ENCODE measurements at regions not wholly inside any gene's neighbourhood (a gene's known extent, or its start where the extent isn't known, plus 50 kb on each side); places are given as distances from the start of the nearest gene placed in this dataset.

DNA sequence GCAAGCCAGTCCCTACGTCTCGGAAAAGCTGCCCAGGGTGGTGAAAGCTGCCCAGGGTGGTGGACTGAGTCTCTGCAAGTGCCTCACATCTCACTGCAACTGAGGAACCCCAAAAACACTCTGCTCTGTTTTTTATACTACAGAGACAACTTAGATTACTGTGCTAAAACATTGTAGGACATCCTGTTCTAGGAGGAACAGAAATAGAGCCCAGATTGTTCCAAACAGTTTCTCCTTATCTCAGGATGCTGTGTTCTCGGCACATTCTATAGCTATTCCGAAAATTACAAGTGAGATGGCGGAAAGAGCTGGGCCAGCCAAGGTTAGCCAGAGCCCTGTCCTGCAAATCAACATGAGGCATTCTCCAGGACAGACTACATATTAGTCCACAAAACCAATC, 138.7 kb downstream of the LRIG3 start:
- TF ChIP-seq, protein P1, sequence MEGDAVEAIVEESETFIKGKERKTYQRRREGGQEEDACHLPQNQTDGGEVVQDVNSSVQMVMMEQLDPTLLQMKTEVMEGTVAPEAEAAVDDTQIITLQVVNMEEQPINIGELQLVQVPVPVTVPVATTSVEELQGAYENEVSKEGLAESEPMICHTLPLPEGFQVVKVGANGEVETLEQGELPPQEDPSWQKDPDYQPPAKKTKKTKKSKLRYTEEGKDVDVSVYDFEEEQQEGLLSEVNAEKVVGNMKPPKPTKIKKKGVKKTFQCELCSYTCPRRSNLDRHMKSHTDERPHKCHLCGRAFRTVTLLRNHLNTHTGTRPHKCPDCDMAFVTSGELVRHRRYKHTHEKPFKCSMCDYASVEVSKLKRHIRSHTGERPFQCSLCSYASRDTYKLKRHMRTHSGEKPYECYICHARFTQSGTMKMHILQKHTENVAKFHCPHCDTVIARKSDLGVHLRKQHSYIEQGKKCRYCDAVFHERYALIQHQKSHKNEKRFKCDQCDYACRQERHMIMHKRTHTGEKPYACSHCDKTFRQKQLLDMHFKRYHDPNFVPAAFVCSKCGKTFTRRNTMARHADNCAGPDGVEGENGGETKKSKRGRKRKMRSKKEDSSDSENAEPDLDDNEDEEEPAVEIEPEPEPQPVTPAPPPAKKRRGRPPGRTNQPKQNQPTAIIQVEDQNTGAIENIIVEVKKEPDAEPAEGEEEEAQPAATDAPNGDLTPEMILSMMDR (IDR thresholded peaks at IDR 0.05; ENCODE audit: low read length, missing control alignments) = no peak
- no peak overlapping the region for H3K4me3 ChIP-seq (replicated peaks; ENCODE audit: low read depth, low read length)
- no peak for DNase-seq (ENCODE audit: low read depth)

DNA sequence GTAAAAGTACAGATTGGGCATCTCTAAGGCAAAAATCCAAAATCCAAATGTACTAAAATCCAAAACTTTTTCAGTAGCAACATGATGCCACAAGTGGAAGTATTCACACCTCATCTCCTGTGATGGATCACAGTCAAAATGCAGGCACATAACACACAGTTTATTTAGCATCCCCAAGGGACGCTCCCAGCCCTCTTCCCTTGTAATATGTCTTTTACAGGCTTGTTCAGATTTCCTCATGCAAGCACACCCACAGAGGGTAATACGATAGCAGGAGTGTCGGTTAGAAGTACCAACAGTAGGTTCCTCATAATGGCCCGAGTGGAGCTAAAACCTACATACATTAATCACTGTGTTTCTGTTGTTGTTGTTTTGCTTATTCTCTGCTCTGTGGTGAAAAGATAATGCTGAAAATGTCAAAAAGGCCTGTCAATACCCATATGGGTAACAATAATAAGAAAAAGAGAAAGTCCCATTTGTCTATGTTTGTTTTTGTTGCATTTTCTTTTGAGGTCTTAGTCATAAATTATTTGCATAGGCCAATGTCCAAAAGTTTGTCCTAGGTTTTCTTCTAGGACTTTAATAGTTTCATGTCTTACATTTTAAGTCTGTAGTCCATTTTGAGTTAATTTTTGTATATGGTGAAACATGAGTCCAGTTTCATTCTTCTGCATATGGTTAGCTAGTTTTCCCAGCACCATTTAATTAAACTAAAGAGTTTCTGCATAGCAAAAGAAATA, 133.1 kb downstream of the LRIG3 start:
- no peak for DNase-seq (ENCODE audit: low read depth)
- H3K4me3 ChIP-seq (replicated peaks; ENCODE audit: low read depth, low read length) = no peak overlapping the region
- TF ChIP-seq, protein P1 (IDR thresholded peaks at IDR 0.05; ENCODE audit: low read length, missing control alignments) = no peak

DNA sequence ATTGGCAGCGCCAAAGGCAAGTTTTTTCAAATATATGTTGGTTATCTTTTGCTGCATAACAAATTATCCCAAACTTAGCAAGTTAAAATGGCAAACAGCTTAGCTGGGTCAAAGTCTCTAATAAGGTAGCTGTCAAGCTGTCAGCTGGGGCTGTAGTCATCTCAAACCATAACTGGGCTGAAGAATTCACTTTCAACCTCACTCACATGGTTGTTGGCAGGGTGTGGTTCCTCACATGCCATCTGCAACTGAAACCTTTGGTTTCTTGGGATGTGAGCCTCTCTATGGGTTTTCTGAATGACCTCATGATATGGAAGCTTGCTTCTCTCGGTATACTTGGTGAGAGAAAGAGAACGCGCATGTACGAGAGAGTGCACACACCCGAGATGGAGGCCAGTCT, 125.4 kb downstream of the LRIG3 start:
- no peak for DNase-seq (ENCODE audit: low read depth)
- TF ChIP-seq, protein P1 (IDR thresholded peaks at IDR 0.05; ENCODE audit: low read length, missing control alignments) = no peak
- no peak overlapping the region for H3K4me3 ChIP-seq (replicated peaks; ENCODE audit: low read depth, low read length)

DNA sequence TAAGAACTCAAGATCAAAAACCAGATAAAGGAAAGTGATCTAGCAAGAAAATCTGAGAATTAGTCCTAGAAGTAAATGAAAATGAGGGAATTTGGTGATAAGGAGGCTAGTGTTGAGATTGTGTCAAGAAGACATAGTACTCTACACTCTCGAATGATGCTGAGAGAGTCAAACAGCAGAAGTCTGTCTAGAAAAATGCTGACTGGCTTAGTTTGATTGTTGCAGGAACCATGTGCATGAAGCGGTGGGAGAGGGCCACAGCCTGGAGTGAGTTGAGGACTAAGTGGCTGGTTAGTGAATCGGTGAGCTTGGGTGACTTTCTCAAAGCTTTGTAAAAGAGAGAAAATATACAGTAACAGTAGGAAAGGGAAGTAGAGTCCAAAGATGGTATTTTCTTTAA, 124.5 kb downstream of the LRIG3 start:
- no peak overlapping the region for H3K4me3 ChIP-seq (replicated peaks; ENCODE audit: low read depth, low read length)
- no peak for DNase-seq (ENCODE audit: low read depth)
- TF ChIP-seq, protein P1 (IDR thresholded peaks at IDR 0.05; ENCODE audit: low read length, missing control alignments) = no peak

DNA sequence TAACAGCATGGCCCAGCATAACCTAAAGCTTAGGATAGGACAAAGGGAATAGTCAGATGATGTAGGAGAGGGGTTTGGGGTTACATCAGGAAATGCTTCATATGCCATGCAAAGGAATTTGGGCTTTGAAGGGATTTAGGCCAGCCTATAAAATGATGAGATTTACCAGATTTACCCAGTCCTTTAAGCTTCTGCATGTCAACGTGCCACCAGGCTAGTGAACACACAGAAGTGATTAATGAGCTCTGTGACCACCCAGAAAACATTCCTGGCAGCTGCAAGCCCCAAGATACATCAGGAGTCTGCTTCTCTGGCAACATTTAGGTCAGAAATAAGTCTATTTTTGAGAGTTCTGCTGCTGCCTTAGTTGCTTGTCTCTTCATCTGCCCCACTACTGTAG, 118.3 kb downstream of the LRIG3 start:
- no peak overlapping the region for H3K4me3 ChIP-seq (replicated peaks; ENCODE audit: low read depth, low read length)
- TF ChIP-seq, protein P1 (IDR thresholded peaks at IDR 0.05; ENCODE audit: low read length, missing control alignments) = no peak
- DNase-seq (ENCODE audit: low read depth) = no peak

DNA sequence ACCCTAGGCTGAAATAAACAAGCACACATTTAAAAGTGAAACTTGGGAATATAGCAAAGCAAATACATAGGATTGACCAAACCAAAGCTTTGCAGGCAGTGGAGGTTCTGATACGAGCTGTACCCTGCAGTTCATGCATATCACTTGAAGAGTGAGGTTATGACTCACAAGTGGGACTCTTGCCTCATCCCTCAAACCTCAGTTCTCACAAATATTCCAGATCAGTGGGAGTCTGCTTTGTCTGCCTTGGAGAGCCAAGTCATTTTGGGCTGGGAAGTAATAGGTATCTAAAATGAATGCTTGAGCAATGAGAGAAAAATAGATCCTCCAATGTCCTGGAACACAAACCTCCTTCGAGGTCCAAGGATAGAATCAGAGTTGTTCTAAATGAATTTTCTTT, 116.4 kb downstream of the LRIG3 start:
- H3K4me3 ChIP-seq (replicated peaks; ENCODE audit: low read depth, low read length) = no peak overlapping the region
- TF ChIP-seq, protein P1 (IDR thresholded peaks at IDR 0.05; ENCODE audit: low read length, missing control alignments) = no peak
- DNase-seq (ENCODE audit: low read depth) = peak; percentile 92

DNA sequence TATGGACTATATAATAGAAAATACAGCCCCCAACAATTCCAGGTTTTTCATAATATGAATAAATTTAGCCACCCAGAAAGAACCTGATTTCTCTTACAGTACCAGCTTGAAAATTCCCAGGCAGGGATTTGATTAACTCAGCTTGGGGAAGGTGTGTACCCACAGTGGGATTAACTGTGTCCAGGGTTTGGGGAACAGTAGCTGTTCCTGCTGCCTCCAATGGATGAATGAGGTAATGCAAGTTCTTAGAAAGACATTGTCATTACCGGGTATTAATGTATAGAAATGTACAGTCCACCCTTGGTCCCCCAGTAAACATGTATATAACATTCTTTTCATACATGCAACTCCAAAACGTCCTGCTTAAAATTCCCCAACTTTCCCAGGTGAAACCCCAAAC, 115.6 kb downstream of the LRIG3 start:
- no peak for DNase-seq (ENCODE audit: low read depth)
- TF ChIP-seq, protein P1 (IDR thresholded peaks at IDR 0.05; ENCODE audit: low read length, missing control alignments) = peak; percentile 50
- no peak overlapping the region for H3K4me3 ChIP-seq (replicated peaks; ENCODE audit: low read depth, low read length)

Data from fibroblast of pulmonary artery (primary cell).